ENCODE measurements at regions not wholly inside any gene's neighbourhood (a gene's known extent, or its start where the extent isn't known, plus 50 kb on each side); places are given as distances from the start of the nearest gene placed in this dataset.

DNA sequence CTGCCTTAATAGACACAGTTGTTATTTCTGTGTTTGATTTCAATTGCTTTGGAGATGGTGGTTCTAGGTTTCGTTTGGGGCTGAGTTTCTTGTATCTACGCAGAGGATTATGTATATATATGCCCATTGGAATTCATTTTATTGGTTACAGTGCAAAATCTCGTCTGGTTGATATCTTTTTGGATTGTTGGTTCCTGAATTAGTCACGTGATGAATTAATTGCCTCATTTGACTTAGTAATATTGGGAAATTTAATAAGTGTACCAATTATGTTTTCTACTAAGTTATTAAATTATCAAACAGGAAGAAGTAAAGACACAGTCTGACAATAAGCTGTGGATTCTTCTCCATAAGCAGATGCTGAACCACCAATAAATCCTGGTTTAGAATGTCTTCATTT is 467.9 kb upstream of the TENM3 start:
- Histone ChIP-seq H3K27ac (replicated peaks in 1 of 4) (no peak overlapping the region), H3K9me3 (no peaks in the 10 kb centered on the region), H3K27me3 (no peaks in the 10 kb centered on the region), H3K4me3 (no peak overlapping the region), H3K4me1 (no peaks in the 10 kb centered on the region), H3K36me3 (no peaks in the 10 kb centered on the region)
- TF ChIP-seq CTCF (IDR thresholded peaks at IDR 0.05) (no peak), POLR2A (IDR thresholded peaks at IDR 0.05; ENCODE audit: low read depth) (no peak), POLR2AphosphoS5 (IDR thresholded peaks at IDR 0.05) (no peak), EP300 (IDR thresholded peaks at IDR 0.05) (no peak)
- intact Hi-C loops (cut with DNase I), result no loop called here
- DNase-seq (ENCODE audit: extremely low spot score), result no peak
- WGBS, result 91% methylated on average over 4 of the region's 4 CpGs

GRCh38 chr4:181776264-181777054 is 466.7 kb upstream of the TENM3 start:
- TF ChIP-seq CTCF (IDR thresholded peaks at IDR 0.05) (no peak), EP300 (IDR thresholded peaks at IDR 0.05) (no peak), POLR2AphosphoS5 (IDR thresholded peaks at IDR 0.05) (no peak), POLR2A (IDR thresholded peaks at IDR 0.05; ENCODE audit: low read depth) (no peak)
- Histone ChIP-seq H3K36me3 (no peaks in the 10 kb centered on the region), H3K9me3 (no peaks in the 10 kb centered on the region), H3K4me3 (no peak overlapping the region), H3K4me1 (no peaks in the 10 kb centered on the region), H3K27me3 (no peaks in the 10 kb centered on the region), H3K27ac (replicated peaks in 1 of 4) (no peak overlapping the region)
- DNase-seq (ENCODE audit: extremely low spot score), result no peak
- WGBS, result 87% methylated on average over 5 of the region's 5 CpGs
- intact Hi-C loops (cut with DNase I), result no loop called here

DNA sequence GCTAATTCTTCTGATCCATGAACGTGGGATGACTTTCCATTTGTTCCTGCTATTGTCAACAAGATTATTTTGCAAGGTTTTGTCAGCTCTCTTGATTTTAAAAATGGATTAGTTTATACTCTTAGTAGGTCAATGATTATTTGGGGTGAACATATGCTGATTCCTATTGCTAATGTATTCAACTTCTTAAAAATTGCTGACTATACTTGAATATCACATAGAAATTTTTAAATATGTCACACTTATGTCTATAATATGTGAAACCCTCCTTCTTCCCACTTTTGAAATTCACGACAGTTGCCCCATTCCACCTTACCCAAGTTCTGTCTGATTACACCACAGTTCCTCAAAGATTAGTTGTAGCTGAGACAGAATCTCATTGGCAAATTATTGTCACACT is 465.7 kb upstream of the TENM3 start:
- DNase-seq (ENCODE audit: extremely low spot score), result no peak
- H3K4me3 ChIP-seq, result no peak overlapping the region
- WGBS, result 85% methylated on average over 2 of the region's 2 CpGs
- no peak overlapping the region for H3K27ac ChIP-seq (replicated peaks in 1 of 4)
- no peaks in the 10 kb centered on the region for H3K36me3 ChIP-seq
- no peaks in the 10 kb centered on the region for H3K4me1 ChIP-seq
- TF ChIP-seq CTCF (IDR thresholded peaks at IDR 0.05), result no peak
- no peak for TF ChIP-seq EP300 (IDR thresholded peaks at IDR 0.05)
- TF ChIP-seq POLR2A (IDR thresholded peaks at IDR 0.05; ENCODE audit: low read depth), result no peak
- no peak for TF ChIP-seq POLR2AphosphoS5 (IDR thresholded peaks at IDR 0.05)
- intact Hi-C loops (cut with DNase I), result no loop called here
- no peaks in the 10 kb centered on the region for H3K27me3 ChIP-seq
- H3K9me3 ChIP-seq, result no peaks in the 10 kb centered on the region

DNA sequence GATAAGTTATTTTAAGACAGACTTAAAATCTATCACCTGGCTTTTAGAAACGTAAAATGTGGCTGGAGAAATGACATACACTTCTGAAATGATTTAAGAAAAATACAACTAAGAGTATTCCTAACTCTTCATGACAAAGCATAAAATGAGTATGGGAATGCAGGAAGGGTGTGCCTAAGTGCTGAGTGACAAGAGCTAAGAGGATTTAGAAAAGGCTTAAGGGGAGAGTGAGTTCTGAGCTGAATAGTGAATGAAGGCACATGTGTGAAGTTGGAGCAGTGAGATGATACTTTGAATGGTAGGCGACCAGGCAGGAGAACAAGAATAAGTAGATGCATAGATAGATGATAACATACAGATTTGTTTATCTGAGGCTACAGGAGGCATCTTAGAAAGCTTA is 458.3 kb upstream of the TENM3 start:
- H3K36me3 ChIP-seq, result no peaks in the 10 kb centered on the region

More for the DNA sequence above, 458.3 kb upstream of the TENM3 start:
- H3K9me3 ChIP-seq, result peaks cover 0 to 5% (median 0%) of the 10 kb centered on the region in 4 donors
- 45% methylated on average over 2 of the region's 2 CpGs for WGBS
- intact Hi-C loops (cut with DNase I), result no loop called here
- H3K4me1 ChIP-seq, result no peaks in the 10 kb centered on the region
- DNase-seq (ENCODE audit: extremely low spot score), result no peak
- H3K27ac ChIP-seq (replicated peaks in 1 of 4), result no peak overlapping the region
- no peak overlapping the region for H3K4me3 ChIP-seq
- no peaks in the 10 kb centered on the region for H3K27me3 ChIP-seq
- TF ChIP-seq EP300 (IDR thresholded peaks at IDR 0.05) (no peak), CTCF (IDR thresholded peaks at IDR 0.05) (no peak), POLR2AphosphoS5 (IDR thresholded peaks at IDR 0.05) (no peak), POLR2A (IDR thresholded peaks at IDR 0.05; ENCODE audit: low read depth) (no peak)

Data from esophagus muscularis mucosa (tissue), 4 donors.